H1 (cell line): ENCODE measurements at regions not wholly inside any gene's neighbourhood (a gene's known extent, or its start where the extent isn't known, plus 50 kb on each side); places are given as distances from the start of the nearest gene placed in this dataset.

Experiments used
- KDM5A ChIP-seq: fragments of 200-600 bp; IDR thresholded peaks from 2 replicates; pipeline ENCODE4 v1.7.1; 2012; ENCODE audit warnings: mild to moderate bottlenecking, low read length, inconsistent platforms, mixed read lengths
- RFX5 ChIP-seq: IDR thresholded peaks from 2 replicates; pipeline ENCODE4 v1.6.1; 2011; ENCODE audit warnings: low read depth, low read length, improper control_type of control experiment, borderline replicate concordance
- RNF2 ChIP-seq: fragments of 200-900, 300-1000 bp; sonication (generic); IDR thresholded peaks from 2 replicates; pipeline ENCODE4 v1.7.1; 2016; ENCODE audit warnings: borderline replicate concordance, low read depth, mild to moderate bottlenecking, antibody characterized with exemption, low read length; ENCODE audit not compliant: poor library complexity, severe bottlenecking; ENCODE audit errors: missing control alignments

GRCh38 chr2:41906338-41906725 lies 141.5 kb upstream of the PKDCC start (continued):
- TF ChIP-seq RNF2, result no peak
- no peak for TF ChIP-seq KDM5A
- TF ChIP-seq RFX5, result no peak
